ENCODE measurements at regions not wholly inside any gene's neighbourhood (a gene's known extent, or its start where the extent isn't known, plus 50 kb on each side); places are given as distances from the start of the nearest gene placed in this dataset.

GRCh38 chr15:98596131-98596530 is 52.2 kb upstream of the IGF1R start:
- no peak for TF ChIP-seq POLR2AphosphoS5 (IDR thresholded peaks at IDR 0.05; ENCODE audit: low read depth, low read length)
- TF ChIP-seq FOXP2 (optimal IDR thresholded peaks at IDR 0.05; ENCODE audit: borderline replicate concordance, extremely low read depth, extremely low read length, insufficient read depth) = no peak
- TF ChIP-seq REST (IDR thresholded peaks at IDR 0.05; ENCODE audit: insufficient read depth in 1 of 2, low read depth in 2 of 2, low read length in 2 of 2) = no peak
- no peak for TF ChIP-seq SIN3A (IDR thresholded peaks at IDR 0.05; ENCODE audit: borderline replicate concordance, insufficient read depth, low read length)

Measured in PFSK-1 (cell line).